Testis (tissue), 2 donors: ENCODE measurements at regions not wholly inside any gene's neighbourhood (a gene's known extent, or its start where the extent isn't known, plus 50 kb on each side); places are given as distances from the start of the nearest gene placed in this dataset.

Experiments used
- DNase-seq: peaks from one replicate; pipeline ENCODE4 v3.0.0-alpha.2; 2019
- H3K27ac ChIP-seq, 2 donors: fragments of 200-600 bp; sonication (generic); one replicate each; pipeline ENCODE4 v1.5.1; 2019
- H3K27me3 ChIP-seq: fragments of 200-600 bp; sonication (generic); one replicate; pipeline ENCODE4 v1.5.1; 2019
- H3K36me3 ChIP-seq: fragments of 200-600 bp; sonication (generic); one replicate; pipeline ENCODE4 v1.5.1; 2017; ENCODE audit warnings: low read depth; ENCODE audit errors: missing control alignments
- H3K4me1 ChIP-seq: fragments of 200-600 bp; sonication (generic); one replicate; pipeline ENCODE4 v1.5.1; 2019
- H3K4me3 ChIP-seq, 2 donors: fragments of 200-600 bp; sonication (generic); one replicate each; pipeline ENCODE4 v1.5.1; 2017 to 2019
- H3K9me3 ChIP-seq: fragments of 200-600 bp; sonication (generic); one replicate; pipeline ENCODE4 v1.5.1; 2017
- POLR2A ChIP-seq: fragments of 450-650 bp; IDR thresholded peaks from one replicate; pipeline ENCODE4 v1.6.1; 2017; ENCODE audit warnings: antibody characterized with exemption, mild to moderate bottlenecking, moderate library complexity
- WGBS, 2 donors: methylation state at CpG; one replicate each; pipeline ENCODE4 v1.1.5; 2018; 5-methylcytosine and 5-hydroxymethylcytosine counted together
- intact Hi-C: fragments of 100-400 bp; cut with DNase I; formaldehyde crosslinking; loops from one replicate; pipeline ENCODE4 v1.15.1; 2023; ENCODE audit warnings: low total_unique reads
- TF ChIP-seq, protein P1 (sequence below), 3 experiments: fragments of 450-650 bp in 2 of 3; fragments of 200-600 bp in 1 of 3; sonication (generic) in 1 of 3; IDR thresholded peaks; one replicate each; pipeline ENCODE4 v1.5.1; 2016 to 2019; ENCODE audit warnings: antibody characterized with exemption in 3 of 3, mild to moderate bottlenecking in 2 of 3, moderate library complexity in 1 of 3

DNA sequence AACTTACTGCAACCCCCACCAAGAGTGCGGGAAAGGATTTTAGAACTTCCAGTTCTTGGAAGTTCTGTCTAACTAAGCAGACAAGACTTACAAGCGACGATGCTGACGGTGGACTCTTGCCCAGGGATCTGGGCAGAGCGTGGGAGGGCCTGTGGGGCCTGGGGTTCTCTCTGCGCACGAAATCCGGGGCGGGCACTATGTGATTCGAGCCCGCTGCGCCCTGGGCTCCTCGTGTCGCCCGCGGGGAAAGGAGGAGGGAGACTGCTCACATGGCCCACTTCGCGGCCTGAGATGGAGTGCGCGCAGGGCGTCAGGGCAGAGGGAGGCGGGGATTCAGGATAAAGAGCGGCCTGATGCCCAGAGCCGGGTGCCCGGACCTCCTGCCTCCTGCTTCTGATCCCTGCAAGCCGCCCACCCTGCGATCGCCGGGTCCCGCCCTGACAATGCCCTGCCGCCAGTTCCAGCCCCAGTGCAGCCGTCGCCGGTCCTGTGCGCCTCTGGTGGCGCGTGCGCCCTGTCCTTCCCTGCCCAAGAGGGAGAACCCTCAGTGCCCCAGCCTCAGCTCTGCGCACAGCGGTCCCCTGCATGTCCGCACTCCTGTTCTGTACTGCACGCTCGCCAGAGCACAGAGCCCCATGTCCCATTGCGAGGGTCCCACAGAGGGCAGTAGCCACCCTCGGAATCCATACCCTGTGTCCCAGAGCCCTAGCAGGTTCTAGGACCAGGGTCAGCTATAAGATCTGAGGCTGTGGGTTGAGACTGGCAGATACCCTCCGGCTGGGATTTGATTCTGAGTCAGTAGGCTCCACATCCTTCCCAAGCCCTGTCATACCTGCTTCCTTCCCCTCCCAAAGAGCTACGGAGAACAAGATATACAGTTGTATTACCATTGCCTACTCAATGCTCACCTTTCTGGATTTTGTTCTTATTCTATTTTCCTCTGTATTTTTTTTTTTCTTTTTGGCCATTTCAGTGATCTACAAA lies 99.4 kb upstream of the TMEM106B start:
- intact Hi-C loops: no loop called here

DNA sequence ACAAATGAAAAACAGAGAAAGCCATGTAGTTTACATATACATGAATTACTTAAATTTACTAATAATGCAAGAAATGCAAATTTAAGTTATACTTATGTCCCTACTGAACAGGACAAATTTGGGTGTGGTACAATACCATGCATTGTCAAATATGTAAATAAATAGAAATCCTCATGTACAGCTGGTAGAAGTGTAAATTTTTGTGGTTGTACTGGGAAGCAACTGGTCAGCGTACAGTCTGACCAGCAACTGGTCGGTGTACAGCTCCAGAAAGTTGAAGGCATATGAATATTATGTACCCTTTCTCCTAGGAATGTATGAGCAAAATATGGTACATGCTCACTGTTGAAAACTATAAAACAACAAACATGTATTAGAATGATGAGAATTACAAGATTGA lies 93.9 kb upstream of the TMEM106B start:
- WGBS, 2 donors: 94 to 97% methylated on average over 2 of the region's 2 CpGs
- Histone ChIP-seq H3K9me3 (no peaks in the 10 kb centered on the region), H3K27ac (no peak overlapping the region), H3K36me3 (no peaks in the 10 kb centered on the region), H3K4me1 (no peaks in the 10 kb centered on the region), H3K4me3 (no peak overlapping the region), H3K27me3 (no peaks in the 10 kb centered on the region)
- no peak for TF ChIP-seq POLR2A
- TF ChIP-seq, protein P1, sequence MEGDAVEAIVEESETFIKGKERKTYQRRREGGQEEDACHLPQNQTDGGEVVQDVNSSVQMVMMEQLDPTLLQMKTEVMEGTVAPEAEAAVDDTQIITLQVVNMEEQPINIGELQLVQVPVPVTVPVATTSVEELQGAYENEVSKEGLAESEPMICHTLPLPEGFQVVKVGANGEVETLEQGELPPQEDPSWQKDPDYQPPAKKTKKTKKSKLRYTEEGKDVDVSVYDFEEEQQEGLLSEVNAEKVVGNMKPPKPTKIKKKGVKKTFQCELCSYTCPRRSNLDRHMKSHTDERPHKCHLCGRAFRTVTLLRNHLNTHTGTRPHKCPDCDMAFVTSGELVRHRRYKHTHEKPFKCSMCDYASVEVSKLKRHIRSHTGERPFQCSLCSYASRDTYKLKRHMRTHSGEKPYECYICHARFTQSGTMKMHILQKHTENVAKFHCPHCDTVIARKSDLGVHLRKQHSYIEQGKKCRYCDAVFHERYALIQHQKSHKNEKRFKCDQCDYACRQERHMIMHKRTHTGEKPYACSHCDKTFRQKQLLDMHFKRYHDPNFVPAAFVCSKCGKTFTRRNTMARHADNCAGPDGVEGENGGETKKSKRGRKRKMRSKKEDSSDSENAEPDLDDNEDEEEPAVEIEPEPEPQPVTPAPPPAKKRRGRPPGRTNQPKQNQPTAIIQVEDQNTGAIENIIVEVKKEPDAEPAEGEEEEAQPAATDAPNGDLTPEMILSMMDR (IDR thresholded peaks at IDR 0.05): no peak
- intact Hi-C loops: no loop called here
- no peak for DNase-seq

More for the DNA sequence above, 99.4 kb upstream of the TMEM106B start:
- TF ChIP-seq, protein P1 (IDR thresholded peaks at IDR 0.05): no peak
- TF ChIP-seq POLR2A: no peak
- Histone ChIP-seq H3K36me3 (no peaks in the 10 kb centered on the region), H3K4me3 (peak overlapping the region; percentile 31 to 58), H3K9me3 (no peaks in the 10 kb centered on the region), H3K27me3 (no peaks in the 10 kb centered on the region), H3K27ac (peak overlapping the region in 1 of 2 donors; percentile 53), H3K4me1 (no peaks in the 10 kb centered on the region)
- 6 to 12% methylated on average over 15 to 46 of the region's 47 CpGs for WGBS, 2 donors
- DNase-seq: peak; percentile 82

DNA sequence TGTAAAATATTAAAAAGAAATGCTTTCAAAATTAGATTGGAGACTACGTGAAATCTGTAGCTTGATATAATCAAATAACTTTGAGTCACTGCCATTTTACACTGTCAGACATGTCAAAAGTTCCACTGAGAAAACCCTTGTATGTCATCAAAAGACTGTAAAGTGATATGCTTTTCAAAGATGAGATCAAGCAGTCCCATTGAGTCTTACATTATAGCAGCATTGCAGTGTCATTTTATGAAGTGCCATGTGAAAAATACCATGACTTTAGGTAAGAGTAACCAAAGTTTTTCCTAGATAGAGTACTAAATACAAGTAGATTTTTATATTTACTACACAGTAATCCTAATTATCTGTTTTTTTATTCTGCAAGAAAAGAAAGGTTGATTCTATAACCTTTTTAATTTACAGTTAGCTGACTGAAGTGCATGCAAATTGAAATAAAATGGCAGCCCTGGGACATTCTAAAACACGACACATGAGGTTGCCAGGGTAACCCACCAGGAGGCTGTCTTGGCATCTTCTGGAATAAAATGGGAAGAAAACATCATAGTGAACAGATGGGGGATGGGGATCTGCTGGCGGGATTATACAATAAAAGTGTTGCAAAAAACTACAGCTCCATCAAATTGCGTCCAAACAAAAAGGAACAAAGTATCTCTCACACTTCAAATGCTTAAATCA lies 91.3 kb upstream of the TMEM106B start:
- DNase-seq: peak; percentile 26
- 65 to 66% methylated on average over 4 of the region's 4 CpGs for WGBS, 2 donors

DNA sequence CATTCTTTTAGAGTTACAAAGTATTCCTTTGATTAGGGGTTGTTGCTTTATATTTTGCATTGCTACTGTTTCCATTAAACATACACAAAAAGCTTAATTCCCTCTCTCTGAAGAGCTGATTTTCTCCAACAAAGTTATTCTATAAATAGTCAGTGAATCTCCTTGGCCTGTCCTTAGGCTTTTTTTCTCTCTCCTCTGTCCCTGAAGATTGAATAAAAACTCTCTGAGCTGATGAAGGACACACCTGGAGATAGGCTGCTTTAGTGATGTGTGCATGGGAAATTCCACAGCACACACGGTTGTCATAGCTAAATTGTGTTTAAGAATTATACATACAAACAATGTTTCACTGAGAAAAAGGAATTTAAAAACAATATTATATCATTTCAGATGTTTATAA lies 90.5 kb upstream of the TMEM106B start:
- no peak overlapping the region for H3K4me3 ChIP-seq
- H3K4me1 ChIP-seq: no peaks in the 10 kb centered on the region
- no peaks in the 10 kb centered on the region for H3K27me3 ChIP-seq
- H3K36me3 ChIP-seq: no peaks in the 10 kb centered on the region
- WGBS, 2 donors: 32 to 36% methylated on average over 1 of the region's 1 CpG
- TF ChIP-seq, protein P1 (IDR thresholded peaks at IDR 0.05): no peak
- TF ChIP-seq POLR2A: no peak
- DNase-seq: no peak
- intact Hi-C loops: no loop called here
- H3K27ac ChIP-seq: no peak overlapping the region
- no peaks in the 10 kb centered on the region for H3K9me3 ChIP-seq

More for the DNA sequence above, 91.3 kb upstream of the TMEM106B start:
- TF ChIP-seq, protein P1 (IDR thresholded peaks at IDR 0.05): no peak
- no peak for TF ChIP-seq POLR2A
- Histone ChIP-seq H3K4me3 (no peak overlapping the region), H3K36me3 (no peaks in the 10 kb centered on the region), H3K9me3 (no peaks in the 10 kb centered on the region), H3K27me3 (no peaks in the 10 kb centered on the region), H3K4me1 (no peaks in the 10 kb centered on the region), H3K27ac (no peak overlapping the region)
- intact Hi-C loops: no loop called here
